Spinal cord (tissue), 9 donors: ENCODE measurements at regions not wholly inside any gene's neighbourhood (a gene's known extent, or its start where the extent isn't known, plus 50 kb on each side); places are given as distances from the start of the nearest gene placed in this dataset.

Source experiments
- DNase-seq, 6 donors: peaks; one replicate each; pipeline versions ENCODE4 v3.0.0 to v3.0.0-alpha.2; 2013 to 2015; ENCODE audit warnings: low spot score in 6 of 6, low read depth in 4 of 6
- H3K27ac ChIP-seq: one replicate; pipeline ENCODE4 v1.5.1; 2013; ENCODE audit warnings: low read depth, low read length, control low read depth
- H3K27me3 ChIP-seq: one replicate; pipeline ENCODE4 v1.6.1; 2013; ENCODE audit warnings: low read length; ENCODE audit not compliant: control insufficient read depth, insufficient read depth
- H3K36me3 ChIP-seq: one replicate; pipeline ENCODE4 v1.6.1; 2013; ENCODE audit warnings: low read length; ENCODE audit not compliant: control insufficient read depth, insufficient read depth
- H3K4me1 ChIP-seq: one replicate; pipeline ENCODE4 v1.6.1; 2013; ENCODE audit warnings: low read length; ENCODE audit not compliant: control insufficient read depth, insufficient read depth
- H3K4me3 ChIP-seq: one replicate; pipeline ENCODE4 v1.5.1; 2013; ENCODE audit warnings: low read depth, low read length, control low read depth
- H3K9me3 ChIP-seq: one replicate; pipeline ENCODE4 v1.6.1; 2013; ENCODE audit warnings: low read length; ENCODE audit not compliant: control insufficient read depth, insufficient read depth
- WGBS: methylation state at CpG from one replicate; pipeline ENCODE4 v1.1.5; 2013; ENCODE audit warnings: missing lambda C conversion rate; ENCODE audit not compliant: insufficient coverage; 5-methylcytosine and 5-hydroxymethylcytosine counted together
- donor health status: healthy.

DNA sequence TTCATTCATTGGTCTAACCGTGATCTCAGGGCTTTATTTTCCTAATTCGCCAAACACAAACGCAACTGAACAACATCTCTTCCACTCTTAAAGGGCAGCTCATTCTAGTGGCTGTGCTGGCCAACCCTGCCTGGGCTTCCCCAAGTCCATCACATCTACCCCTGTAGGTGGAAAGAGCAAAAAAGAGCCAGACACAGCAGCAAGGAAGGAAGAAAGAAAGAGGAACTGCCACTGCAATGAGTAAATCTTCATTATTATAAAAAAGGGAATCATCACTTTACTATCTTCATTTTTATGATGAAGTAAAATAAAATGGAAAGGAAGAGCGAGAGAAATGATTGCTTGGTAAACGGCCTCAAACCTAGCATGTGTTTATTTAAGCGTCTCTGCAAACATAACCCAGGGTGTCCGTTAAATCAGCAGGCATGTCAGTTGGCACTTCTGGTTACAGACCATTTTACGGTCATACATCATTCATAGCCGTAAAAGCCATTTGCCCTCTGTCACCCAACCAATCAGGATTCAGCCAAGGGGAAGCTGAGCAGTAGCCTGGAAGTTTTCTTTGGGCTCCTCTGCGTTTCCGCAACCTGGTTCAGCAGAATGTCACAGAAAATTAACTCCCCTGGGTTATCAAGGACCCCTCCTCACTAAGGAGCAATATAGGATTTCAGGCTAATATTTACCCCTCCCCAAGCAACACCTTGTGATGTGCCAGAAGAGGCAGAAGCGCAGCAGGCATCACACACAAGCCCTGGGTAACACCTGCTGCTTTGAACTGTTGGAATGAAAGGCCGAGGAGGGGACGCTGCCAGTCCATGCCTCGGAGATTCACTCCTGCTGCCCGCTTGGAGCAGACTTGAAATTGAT, 234.0 kb downstream of the SNX10 start:
- peaks cover 4% of the 10 kb centered on the region for H3K4me1 ChIP-seq
- 63% methylated on average over 14 of the region's 16 CpGs for WGBS
- no peak overlapping the region for H3K27ac ChIP-seq
- DNase-seq = peak in 1 of 6 donors; percentile 47
- H3K4me3 ChIP-seq = no peak overlapping the region
- no peaks in the 10 kb centered on the region for H3K36me3 ChIP-seq
- no peaks in the 10 kb centered on the region for H3K9me3 ChIP-seq
- no peaks in the 10 kb centered on the region for H3K27me3 ChIP-seq

GRCh38 chr7:26526265-26526587, 234.6 kb downstream of the SNX10 start:
- DNase-seq = no peak
- Histone ChIP-seq H3K9me3 (no peaks in the 10 kb centered on the region), H3K4me3 (no peak overlapping the region), H3K4me1 (peaks cover 4% of the 10 kb centered on the region), H3K36me3 (no peaks in the 10 kb centered on the region), H3K27ac (no peak overlapping the region), H3K27me3 (no peaks in the 10 kb centered on the region)
- WGBS = 48% methylated on average over 4 of the region's 4 CpGs

DNA sequence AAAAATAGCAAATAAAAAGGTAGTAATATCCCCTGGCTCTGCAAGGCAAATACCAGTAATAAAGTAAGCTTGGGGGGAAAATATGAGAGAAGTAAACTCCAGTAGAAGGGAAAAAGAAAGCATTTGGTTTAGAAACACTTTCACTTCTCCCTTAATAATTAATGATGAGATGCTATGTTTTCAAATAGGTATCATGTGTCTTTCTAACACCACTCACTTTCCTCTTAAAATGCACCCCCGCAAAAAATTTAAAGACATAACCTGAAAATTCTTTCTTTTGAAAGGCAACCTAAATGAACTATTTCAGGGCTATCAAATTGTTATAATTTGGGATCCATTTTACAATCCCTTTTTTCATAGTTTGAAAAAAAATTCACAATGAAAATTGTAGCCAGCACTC, 240.3 kb downstream of the SNX10 start:
- no CpG with 5 or more reads among the region's 1 CpG for WGBS
- Histone ChIP-seq H3K27me3 (peaks cover 3% of the 10 kb centered on the region), H3K4me3 (no peak overlapping the region), H3K4me1 (peaks cover 5% of the 10 kb centered on the region), H3K27ac (no peak overlapping the region), H3K36me3 (no peaks in the 10 kb centered on the region), H3K9me3 (no peaks in the 10 kb centered on the region)
- DNase-seq = no peak

GRCh38 chr7:26532471-26532870, 240.8 kb downstream of the SNX10 start:
- Histone ChIP-seq H3K4me3 (no peak overlapping the region), H3K9me3 (no peaks in the 10 kb centered on the region), H3K36me3 (no peaks in the 10 kb centered on the region), H3K27ac (no peak overlapping the region), H3K27me3 (peaks cover 7% of the 10 kb centered on the region), H3K4me1 (peaks cover 5% of the 10 kb centered on the region)
- WGBS = no CpG with 5 or more reads among the region's 1 CpG
- peak in 1 of 6 donors; percentile 60 for DNase-seq

GRCh38 chr7:26533217-26533616, 241.6 kb downstream of the SNX10 start:
- peaks cover 5% of the 10 kb centered on the region for H3K4me1 ChIP-seq
- no peaks in the 10 kb centered on the region for H3K9me3 ChIP-seq
- WGBS = no CpG with 5 or more reads among the region's 4 CpGs
- peak in 1 of 6 donors; percentile 61 for DNase-seq
- H3K27ac ChIP-seq = no peak overlapping the region
- H3K36me3 ChIP-seq = no peaks in the 10 kb centered on the region
- no peak overlapping the region for H3K4me3 ChIP-seq
- peaks cover 10% of the 10 kb centered on the region for H3K27me3 ChIP-seq

GRCh38 chr7:26534649-26535482, 243.2 kb downstream of the SNX10 start:
- H3K4me1 ChIP-seq = peaks cover 5% of the 10 kb centered on the region
- no peak overlapping the region for H3K27ac ChIP-seq
- DNase-seq = peak in 1 of 6 donors; percentile 83
- no peaks in the 10 kb centered on the region for H3K36me3 ChIP-seq
- peaks cover 12% of the 10 kb centered on the region for H3K27me3 ChIP-seq
- no peak overlapping the region for H3K4me3 ChIP-seq
- no peaks in the 10 kb centered on the region for H3K9me3 ChIP-seq
- WGBS = 43% methylated on average over 7 of the region's 17 CpGs

- Histone ChIP-seq H3K9me3 (no peaks in the 10 kb centered on the region), H3K27me3 (peaks cover 12% of the 10 kb centered on the region), H3K4me1 (peaks cover 5% of the 10 kb centered on the region), H3K36me3 (no peaks in the 10 kb centered on the region), H3K27ac (no peak overlapping the region), H3K4me3 (no peak overlapping the region)
- no peak for DNase-seq
- 35% methylated on average over 2 of the region's 3 CpGs for WGBS
Observed at GRCh38 chr7:26535483-26536007, 243.9 kb downstream of the SNX10 start.

DNA sequence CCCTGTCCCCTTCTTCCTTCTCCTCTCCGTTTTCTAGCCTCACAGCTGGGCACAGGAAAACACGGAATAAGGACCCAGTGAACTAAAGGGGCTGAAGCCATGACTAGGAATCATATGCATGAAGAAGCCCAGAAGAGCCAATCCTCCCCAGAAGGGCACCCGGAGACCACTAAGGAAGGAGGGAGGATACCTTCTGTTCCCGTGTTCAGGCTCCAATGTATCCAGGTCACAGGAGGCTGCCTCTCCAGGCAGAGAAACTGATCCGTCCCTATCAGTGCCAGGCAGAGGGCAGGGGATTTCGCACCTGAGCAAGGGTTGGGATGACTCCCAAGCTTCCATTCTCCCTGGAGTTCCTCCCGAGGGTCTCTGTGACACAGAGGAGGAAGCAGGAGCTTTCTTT, 246.6 kb downstream of the SNX10 start:
- Histone ChIP-seq H3K4me1 (peaks cover 5% of the 10 kb centered on the region), H3K27ac (no peak overlapping the region), H3K27me3 (peaks cover 14% of the 10 kb centered on the region), H3K9me3 (no peaks in the 10 kb centered on the region), H3K4me3 (no peak overlapping the region), H3K36me3 (no peaks in the 10 kb centered on the region)
- 79% methylated on average over 2 of the region's 7 CpGs for WGBS
- DNase-seq = no peak

- Histone ChIP-seq H3K27ac (no peak overlapping the region), H3K27me3 (peaks cover 14% of the 10 kb centered on the region), H3K36me3 (no peaks in the 10 kb centered on the region), H3K4me3 (no peak overlapping the region), H3K9me3 (no peaks in the 10 kb centered on the region), H3K4me1 (peaks cover 5% of the 10 kb centered on the region)
- 20% methylated on average over 1 of the region's 3 CpGs for WGBS
- DNase-seq = peak in 1 of 6 donors; percentile 30
Observed at GRCh38 chr7:26538689-26539088, 247.0 kb downstream of the SNX10 start.
